ENCODE measurements at regions not wholly inside any gene's neighbourhood (a gene's known extent, or its start where the extent isn't known, plus 50 kb on each side); places are given as distances from the start of the nearest gene placed in this dataset.

DNA sequence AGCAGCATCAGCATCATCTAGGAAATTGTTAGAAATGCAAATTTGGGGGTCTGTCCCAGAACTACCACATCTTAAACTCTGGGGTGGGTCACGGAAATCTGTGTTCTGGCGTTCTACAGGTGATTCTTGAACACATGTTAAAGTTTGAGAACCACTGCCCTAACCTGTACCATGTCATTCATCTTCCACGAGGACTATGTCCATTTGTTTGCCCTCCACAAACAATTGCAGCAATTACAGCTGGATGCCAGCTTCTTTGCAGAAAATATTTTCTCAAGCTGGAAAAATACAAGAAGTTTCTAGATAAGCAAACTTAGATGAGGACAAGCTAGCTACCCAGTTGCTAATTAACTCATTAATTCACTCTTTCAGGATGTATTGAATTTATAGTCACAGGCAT, 54.1 kb downstream of the MAFB start:
- CTCF ChIA-PET: interaction anchor here (0.8 kb wide), 1 partner anchor 182 kb away, joined by 3 read pairs; no protein-coding TSS in a partner anchor
- H3K4me3 ChIP-seq (ENCODE audit: low read depth, low read length): no peak overlapping the region
- TF ChIP-seq ZNF248 (tag by site-specific recombination; IDR thresholded peaks at IDR 0.05) (no peak), ZNF146 (tag by site-specific recombination; IDR thresholded peaks at IDR 0.05) (no peak), BCL11A (tag by site-specific recombination; IDR thresholded peaks at IDR 0.05; ENCODE audit: low read depth) (no peak), ZSCAN23 (tag by site-specific recombination; IDR thresholded peaks at IDR 0.05) (no peak), ZNF138 (tag by site-specific recombination; IDR thresholded peaks at IDR 0.05; ENCODE audit: borderline replicate concordance) (no peak), ZNF214 (tag by site-specific recombination; IDR thresholded peaks at IDR 0.05; ENCODE audit: borderline replicate concordance) (no peak), ZNF585B (tag by site-specific recombination; IDR thresholded peaks at IDR 0.05) (no peak), ZNF16 (tag by site-specific recombination; IDR thresholded peaks at IDR 0.05; ENCODE audit: low read depth) (no peak), ZNF707 (tag by site-specific recombination; IDR thresholded peaks at IDR 0.05) (no peak), ZNF621 (tag by site-specific recombination; IDR thresholded peaks at IDR 0.05) (no peak), ZNF48 (tag by site-specific recombination; IDR thresholded peaks at IDR 0.05) (no peak), ZNF350 (tag by site-specific recombination; IDR thresholded peaks at IDR 0.05) (no peak), SCRT2 (tag by site-specific recombination; IDR thresholded peaks at IDR 0.05) (no peak)
- TF ChIP-seq, protein P1, sequence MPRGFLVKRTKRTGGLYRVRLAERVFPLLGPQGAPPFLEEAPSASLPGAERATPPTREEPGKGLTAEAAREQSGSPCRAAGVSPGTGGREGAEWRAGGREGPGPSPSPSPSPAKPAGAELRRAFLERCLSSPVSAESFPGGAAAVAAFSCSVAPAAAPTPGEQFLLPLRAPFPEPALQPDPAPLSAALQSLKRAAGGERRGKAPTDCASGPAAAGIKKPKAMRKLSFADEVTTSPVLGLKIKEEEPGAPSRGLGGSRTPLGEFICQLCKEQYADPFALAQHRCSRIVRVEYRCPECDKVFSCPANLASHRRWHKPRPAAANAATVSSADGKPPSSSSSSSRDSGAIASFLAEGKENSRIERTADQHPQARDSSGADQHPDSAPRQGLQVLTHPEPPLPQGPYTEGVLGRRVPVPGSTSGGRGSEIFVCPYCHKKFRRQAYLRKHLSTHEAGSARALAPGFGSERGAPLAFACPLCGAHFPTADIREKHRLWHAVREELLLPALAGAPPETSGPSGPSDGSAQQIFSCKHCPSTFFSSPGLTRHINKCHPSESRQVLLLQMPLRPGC (tag by site-specific recombination; IDR thresholded peaks at IDR 0.05): no peak
- TF ChIP-seq, protein P2, sequence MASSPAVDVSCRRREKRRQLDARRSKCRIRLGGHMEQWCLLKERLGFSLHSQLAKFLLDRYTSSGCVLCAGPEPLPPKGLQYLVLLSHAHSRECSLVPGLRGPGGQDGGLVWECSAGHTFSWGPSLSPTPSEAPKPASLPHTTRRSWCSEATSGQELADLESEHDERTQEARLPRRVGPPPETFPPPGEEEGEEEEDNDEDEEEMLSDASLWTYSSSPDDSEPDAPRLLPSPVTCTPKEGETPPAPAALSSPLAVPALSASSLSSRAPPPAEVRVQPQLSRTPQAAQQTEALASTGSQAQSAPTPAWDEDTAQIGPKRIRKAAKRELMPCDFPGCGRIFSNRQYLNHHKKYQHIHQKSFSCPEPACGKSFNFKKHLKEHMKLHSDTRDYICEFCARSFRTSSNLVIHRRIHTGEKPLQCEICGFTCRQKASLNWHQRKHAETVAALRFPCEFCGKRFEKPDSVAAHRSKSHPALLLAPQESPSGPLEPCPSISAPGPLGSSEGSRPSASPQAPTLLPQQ (tag by site-specific recombination; IDR thresholded peaks at IDR 0.05): no peak
- H3K4me1 ChIP-seq (ENCODE audit: control insufficient read depth, insufficient read depth, low read length): no peaks in the 10 kb centered on the region
- no peak overlapping the region for H3K27ac ChIP-seq (ENCODE audit: extremely low read depth, low read depth, low read length)
- H3K36me3 ChIP-seq (ENCODE audit: control insufficient read depth in 2 of 2, insufficient read depth in 1 of 2, low read length in 2 of 2): no peaks in the 10 kb centered on the region
- no peaks in the 10 kb centered on the region for H3K9me3 ChIP-seq (ENCODE audit: control insufficient read depth, insufficient read depth, low read depth, low read length)
- POLR2A ChIA-PET: interaction anchor here (0.8 kb wide), 1 partner anchor 54 kb away, joined by 4 read pairs; the partner anchor contains the start of gene MAFB

DNA sequence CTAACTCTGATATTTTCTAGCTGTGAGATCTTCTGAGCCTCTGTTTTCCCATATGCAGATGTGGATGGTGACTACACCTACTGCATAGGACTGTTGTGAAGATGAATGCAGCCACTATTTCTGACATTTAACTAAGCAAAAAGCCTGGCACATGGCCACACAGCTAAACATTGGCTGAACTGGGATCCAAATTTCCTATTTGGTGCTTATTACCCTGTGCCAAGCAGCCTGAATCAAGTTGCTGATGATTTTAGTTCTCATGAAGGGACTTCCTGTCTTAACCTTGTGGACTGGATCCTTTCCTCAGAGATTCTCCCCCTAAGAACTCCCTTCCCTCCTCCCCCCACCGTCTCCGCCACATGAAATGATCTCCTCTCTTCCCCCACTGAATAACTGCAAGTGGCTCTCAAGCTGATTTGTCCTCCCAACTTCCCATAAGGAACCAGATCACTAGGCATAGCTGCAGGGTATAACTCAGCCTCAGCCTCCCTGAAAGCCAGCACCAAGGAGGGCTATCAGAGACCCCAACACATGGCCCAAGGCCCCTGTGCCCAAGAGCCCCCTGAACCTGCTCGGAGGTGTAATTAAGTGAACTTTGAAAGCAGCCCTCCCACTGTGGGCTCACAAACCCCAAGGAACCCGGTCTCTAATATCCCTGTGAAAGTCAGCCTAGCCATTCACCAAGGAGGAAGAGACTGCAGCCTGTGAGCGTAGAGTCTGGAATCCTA, 55.7 kb downstream of the MAFB start:
- Histone ChIP-seq H3K4me3 (ENCODE audit: low read depth, low read length) (no peak overlapping the region), H3K36me3 (ENCODE audit: control insufficient read depth in 2 of 2, insufficient read depth in 1 of 2, low read length in 2 of 2) (no peaks in the 10 kb centered on the region), H3K27ac (ENCODE audit: extremely low read depth, low read depth, low read length) (no peak overlapping the region), H3K9me3 (ENCODE audit: control insufficient read depth, insufficient read depth, low read depth, low read length) (no peaks in the 10 kb centered on the region), H3K4me1 (ENCODE audit: control insufficient read depth, insufficient read depth, low read length) (no peaks in the 10 kb centered on the region)
- POLR2A ChIA-PET: interaction anchor here (1.0 kb wide), 1 partner anchor 55 kb away, joined by 3 read pairs; the partner anchor contains the start of gene MAFB
- CTCF ChIA-PET: interaction anchor here (0.6 kb wide), 1 partner anchor 135 kb away, joined by 3 read pairs; no protein-coding TSS in a partner anchor
- TF ChIP-seq, protein P3, sequence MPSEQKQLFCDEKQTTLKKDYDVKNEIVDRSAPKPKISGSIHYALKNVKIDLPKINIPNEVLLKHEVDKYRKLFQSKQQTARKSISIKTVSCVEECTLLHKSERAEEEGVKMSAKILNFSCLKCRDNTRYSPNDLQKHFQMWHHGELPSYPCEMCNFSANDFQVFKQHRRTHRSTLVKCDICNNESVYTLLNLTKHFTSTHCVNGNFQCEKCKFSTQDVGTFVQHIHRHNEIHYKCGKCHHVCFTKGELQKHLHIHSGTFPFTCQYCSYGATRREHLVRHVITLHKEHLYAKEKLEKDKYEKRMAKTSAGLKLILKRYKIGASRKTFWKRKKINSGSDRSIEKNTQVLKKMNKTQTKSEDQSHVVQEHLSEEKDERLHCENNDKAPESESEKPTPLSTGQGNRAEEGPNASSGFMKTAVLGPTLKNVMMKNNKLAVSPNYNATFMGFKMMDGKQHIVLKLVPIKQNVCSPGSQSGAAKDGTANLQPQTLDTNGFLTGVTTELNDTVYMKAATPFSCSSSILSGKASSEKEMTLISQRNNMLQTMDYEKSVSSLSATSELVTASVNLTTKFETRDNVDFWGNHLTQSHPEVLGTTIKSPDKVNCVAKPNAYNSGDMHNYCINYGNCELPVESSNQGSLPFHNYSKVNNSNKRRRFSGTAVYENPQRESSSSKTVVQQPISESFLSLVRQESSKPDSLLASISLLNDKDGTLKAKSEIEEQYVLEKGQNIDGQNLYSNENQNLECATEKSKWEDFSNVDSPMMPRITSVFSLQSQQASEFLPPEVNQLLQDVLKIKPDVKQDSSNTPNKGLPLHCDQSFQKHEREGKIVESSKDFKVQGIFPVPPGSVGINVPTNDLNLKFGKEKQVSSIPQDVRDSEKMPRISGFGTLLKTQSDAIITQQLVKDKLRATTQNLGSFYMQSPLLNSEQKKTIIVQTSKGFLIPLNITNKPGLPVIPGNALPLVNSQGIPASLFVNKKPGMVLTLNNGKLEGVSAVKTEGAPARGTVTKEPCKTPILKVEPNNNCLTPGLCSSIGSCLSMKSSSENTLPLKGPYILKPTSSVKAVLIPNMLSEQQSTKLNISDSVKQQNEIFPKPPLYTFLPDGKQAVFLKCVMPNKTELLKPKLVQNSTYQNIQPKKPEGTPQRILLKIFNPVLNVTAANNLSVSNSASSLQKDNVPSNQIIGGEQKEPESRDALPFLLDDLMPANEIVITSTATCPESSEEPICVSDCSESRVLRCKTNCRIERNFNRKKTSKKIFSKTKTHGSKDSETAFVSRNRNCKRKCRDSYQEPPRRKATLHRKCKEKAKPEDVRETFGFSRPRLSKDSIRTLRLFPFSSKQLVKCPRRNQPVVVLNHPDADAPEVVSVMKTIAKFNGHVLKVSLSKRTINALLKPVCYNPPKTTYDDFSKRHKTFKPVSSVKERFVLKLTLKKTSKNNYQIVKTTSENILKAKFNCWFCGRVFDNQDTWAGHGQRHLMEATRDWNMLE (tag by site-specific recombination; conservative IDR thresholded peaks at IDR 0.05; ENCODE audit: low read depth): no peak
- no peak for TF ChIP-seq ZNF19 (tag by site-specific recombination; IDR thresholded peaks at IDR 0.05; ENCODE audit: low read depth)
- TF ChIP-seq, protein P4, sequence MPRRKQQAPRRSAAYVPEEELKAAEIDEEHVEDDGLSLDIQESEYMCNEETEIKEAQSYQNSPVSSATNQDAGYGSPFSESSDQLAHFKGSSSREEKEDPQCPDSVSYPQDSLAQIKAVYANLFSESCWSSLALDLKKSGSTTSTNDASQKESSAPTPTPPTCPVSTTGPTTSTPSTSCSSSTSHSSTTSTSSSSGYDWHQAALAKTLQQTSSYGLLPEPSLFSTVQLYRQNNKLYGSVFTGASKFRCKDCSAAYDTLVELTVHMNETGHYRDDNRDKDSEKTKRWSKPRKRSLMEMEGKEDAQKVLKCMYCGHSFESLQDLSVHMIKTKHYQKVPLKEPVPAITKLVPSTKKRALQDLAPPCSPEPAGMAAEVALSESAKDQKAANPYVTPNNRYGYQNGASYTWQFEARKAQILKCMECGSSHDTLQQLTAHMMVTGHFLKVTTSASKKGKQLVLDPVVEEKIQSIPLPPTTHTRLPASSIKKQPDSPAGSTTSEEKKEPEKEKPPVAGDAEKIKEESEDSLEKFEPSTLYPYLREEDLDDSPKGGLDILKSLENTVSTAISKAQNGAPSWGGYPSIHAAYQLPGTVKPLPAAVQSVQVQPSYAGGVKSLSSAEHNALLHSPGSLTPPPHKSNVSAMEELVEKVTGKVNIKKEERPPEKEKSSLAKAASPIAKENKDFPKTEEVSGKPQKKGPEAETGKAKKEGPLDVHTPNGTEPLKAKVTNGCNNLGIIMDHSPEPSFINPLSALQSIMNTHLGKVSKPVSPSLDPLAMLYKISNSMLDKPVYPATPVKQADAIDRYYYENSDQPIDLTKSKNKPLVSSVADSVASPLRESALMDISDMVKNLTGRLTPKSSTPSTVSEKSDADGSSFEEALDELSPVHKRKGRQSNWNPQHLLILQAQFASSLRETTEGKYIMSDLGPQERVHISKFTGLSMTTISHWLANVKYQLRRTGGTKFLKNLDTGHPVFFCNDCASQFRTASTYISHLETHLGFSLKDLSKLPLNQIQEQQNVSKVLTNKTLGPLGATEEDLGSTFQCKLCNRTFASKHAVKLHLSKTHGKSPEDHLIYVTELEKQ (tag by site-specific recombination; IDR thresholded peaks at IDR 0.05; ENCODE audit: borderline replicate concordance): no peak
- TF ChIP-seq SP7 (tag by site-specific recombination; IDR thresholded peaks at IDR 0.05): no peak

Data from HEK293 (cell line).